ENCODE measurements at regions not wholly inside any gene's neighbourhood (a gene's known extent, or its start where the extent isn't known, plus 50 kb on each side); places are given as distances from the start of the nearest gene placed in this dataset.
"Not testable (repeated sequence)": the region's sequence is repeated elsewhere in the genome, so short reads cannot be mapped to it uniquely, and the experiment has no call there.

DNA sequence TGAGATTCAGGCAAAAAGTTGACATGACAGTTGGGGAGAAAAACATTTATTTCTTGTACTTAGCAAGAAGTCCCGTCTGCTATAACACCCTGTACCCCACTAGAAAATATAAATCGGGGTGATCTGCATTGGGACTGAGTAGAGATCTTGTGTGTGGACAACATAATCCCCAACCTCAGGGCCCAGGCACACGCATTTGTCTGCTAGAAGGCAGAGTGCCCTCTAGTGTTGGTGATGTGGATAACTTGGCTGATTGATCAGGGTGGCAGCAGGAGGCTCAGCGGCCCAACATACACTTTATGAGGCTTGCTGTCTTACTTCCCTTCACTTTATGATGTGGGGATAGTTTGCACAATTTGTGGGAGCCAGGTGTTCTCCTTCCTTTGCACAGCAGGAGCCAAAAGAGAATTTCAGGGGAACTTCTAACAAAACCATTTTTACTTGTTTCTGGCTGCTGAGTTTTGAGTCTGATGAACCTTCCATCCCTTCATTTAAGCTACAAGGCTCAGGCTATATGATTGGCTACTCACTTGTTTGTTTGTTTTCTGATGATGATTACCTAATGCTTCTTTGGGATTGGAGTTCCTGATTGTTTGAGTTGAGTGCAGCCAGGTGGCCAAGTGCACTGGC lies 263.2 kb downstream of the DMAC1 start:
- peak; percentile 57 for DNase-seq

DNA sequence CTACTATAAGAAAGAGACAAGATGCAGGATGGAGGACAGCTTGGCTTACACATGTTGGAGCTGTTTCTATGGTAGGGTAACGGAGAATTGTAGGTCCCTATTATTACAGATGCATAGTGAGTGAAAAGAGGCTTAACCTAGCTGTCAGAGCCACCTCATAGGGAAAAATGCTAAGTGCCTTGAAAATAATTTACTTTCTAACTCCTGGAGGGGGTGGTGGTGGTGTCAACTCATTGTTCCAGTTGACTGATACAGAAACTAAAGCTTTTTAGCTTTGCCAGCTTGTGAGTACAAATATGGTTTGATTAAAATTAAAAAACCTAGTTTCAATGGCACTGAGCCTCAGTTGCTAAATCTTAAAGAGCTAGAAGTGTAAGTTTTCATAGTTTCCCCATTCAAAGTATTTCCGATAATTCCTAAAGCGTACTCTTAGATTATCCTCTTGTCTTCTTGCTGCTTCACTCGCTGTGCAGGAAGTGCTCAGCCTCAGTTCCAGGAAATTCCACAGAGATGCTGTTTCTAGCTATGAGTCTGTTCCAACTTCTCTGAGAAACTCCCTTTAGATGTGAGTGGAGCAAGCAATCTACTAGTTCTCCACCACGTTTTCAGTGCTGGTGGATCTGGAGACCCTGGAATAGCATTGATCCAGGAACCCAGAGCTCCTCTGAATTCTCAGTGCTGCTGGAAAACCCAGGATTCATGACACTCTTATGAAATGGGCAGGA lies 265.2 kb downstream of the DMAC1 start:
- DNase-seq = no peak

- DNase-seq = no peak
These were observed 266.0 kb downstream of the DMAC1 start for GRCh38 chr9:7533376-7534090.

DNA sequence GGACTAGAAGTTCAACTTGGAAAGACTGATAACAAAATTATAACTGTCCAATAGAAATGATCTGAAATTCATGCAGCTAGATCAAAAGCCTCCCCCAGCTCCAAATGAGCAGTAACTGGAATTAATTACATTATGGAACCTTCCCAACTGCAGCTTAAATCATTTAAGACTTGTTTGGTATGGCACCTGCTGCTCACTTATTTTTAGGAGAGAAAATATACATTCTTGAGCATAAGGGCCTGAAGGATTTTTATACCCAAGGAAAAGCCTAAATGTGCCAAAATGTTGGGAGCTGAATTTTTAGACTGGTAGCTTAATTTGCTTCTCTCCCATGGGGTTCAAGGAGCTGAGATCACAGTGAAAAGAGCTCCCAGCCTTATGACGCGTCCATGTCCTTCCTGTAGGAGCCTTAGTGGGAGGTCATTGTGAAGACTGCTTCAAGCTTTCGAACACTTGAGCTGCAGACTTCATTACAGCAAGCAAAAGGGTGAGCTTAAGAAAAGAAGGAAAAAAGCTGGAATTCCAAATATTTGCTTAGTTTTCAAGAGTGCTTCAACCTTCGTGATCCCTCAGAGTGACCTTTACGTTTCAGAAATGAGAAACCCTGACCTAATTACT lies 276.0 kb downstream of the DMAC1 start:
- no peak for DNase-seq

GRCh38 chr9:7520396-7520795 lies 279.2 kb downstream of the DMAC1 start:
- DNase-seq = no peak

DNA sequence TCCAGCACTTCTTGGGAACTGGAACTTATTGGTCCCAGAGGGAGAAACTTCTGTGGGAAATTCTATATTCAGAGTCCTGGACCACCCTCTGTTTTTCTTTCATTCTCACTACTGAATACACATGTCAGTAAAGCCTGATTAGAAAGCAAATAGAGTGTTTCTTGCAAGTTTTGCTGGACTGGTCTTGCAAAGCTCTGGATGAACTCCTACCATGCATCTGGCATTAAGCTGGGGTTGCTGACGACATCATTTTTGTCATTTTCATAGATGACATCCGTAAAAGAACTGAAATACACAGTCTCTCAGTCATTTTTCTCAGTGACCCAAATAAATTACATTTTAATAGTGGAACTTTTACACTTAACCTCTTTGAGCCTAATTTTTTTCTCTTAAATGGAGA lies 283.2 kb downstream of the DMAC1 start:
- no peak for DNase-seq

- no peak for DNase-seq
These were observed 289.4 kb downstream of the DMAC1 start for GRCh38 chr9:7510199-7510598.

GRCh38 chr9:7509576-7510145 lies 289.9 kb downstream of the DMAC1 start:
- DNase-seq = no peak

DNA sequence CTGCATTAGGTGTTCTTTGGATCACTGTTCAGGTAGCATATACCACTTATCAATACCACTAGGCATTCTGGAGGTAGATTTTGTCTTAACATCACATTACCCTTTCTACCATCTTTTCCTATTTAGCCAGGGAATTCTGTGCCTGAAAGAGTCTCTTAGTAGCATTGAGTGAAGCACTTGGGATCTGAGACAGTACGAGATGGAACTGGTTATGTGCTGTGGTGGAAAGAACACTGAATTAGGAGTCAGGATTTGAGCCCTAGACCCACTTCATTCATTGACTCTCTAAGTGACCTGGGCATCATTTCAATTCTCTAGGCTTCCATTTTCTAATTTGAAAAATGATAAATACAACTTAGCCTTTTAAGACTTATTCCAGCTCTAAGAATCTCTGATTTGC lies 291.1 kb downstream of the DMAC1 start:
- no peak for DNase-seq

- no peak for DNase-seq
These were observed 291.9 kb downstream of the DMAC1 start for GRCh38 chr9:7507566-7508270.

GRCh38 chr9:7507026-7507425 lies 292.6 kb downstream of the DMAC1 start:
- no peak for DNase-seq

- no peak for DNase-seq
These were observed 299.1 kb downstream of the DMAC1 start for GRCh38 chr9:7500521-7500920.

DNA sequence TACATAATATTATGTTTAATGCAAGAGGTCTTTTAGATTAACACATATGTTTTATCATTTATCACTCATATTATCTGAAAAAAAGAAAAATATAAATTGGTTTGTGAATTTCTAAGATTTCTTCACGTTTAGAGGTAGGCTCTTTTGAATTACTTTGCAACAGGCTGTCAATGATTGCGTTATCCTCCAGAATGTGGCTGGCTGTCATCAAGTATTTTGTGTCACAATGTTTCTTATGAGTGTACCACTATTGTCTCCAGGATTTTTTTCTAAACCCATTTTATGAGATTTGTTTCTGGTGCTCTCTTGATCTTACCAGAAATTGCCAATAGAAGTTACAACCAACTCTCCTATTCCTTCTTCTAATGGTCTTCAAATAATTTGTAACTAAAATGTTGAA lies 307.9 kb downstream of the DMAC1 start:
- no peak for DNase-seq

- DNase-seq = no peak
These were observed 309.1 kb downstream of the DMAC1 start for GRCh38 chr9:7490317-7491108.

DNA sequence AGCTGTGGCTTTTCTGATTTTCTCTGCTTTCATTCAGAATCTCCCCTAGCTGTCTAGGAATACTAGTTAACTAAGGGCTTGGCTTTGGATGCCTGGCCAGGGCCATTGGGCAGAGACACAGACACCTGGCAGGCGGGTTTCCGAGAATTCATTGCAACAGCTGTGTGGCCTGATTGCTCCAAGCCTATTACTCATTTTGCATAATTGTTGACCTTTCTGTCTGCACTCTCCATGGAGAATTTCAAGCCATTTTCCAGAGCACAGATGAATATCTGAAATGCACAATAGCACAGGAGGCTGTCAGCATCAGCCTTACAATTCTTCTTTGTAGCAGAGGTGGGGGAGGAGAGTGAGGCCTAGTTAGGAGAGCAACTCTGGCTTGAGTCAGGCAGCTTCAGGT lies 310.5 kb downstream of the DMAC1 start:
- DNase-seq = no peak

DNA sequence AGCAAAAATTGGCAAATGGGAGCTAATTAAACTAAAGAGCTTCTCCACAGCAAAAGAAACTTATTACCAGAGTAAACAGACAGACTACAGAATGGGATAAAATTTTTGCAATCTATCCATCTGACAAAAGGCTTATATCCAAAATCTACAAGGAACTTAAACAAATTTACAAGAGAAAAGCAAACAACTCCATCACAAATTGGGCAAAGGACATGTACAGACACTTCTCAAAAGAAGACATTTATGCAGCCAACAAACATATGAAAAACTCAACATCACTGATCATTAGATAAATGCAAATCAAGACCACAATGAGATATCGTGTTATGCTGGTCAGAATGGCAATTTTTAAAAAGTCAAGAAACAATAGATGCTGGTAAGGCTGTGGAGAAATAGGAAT lies 315.6 kb downstream of the DMAC1 start:
- not testable (repeated sequence) for DNase-seq

GRCh38 chr9:7481570-7481969 lies 318.0 kb downstream of the DMAC1 start:
- no peak for DNase-seq

GRCh38 chr9:7479300-7479699 lies 320.3 kb downstream of the DMAC1 start:
- DNase-seq = no peak

DNA sequence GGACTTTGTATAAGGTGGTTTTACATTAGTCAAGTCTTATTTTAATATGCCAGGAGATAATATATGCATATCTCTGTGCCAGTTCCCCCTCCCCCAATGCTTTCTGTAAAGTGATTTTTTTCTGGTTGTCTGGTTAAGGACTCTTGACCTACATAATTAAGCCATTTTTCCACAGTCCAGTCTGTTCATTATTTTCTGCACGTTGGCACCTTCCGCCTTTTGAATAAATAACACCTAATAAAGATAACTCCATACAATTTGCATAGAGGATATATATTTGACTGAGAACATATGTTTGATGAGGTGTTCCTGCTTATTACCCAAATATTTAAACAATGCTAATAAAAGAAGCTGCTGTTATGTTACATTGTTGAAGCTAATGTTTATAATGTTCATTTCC lies 320.9 kb downstream of the DMAC1 start:
- no peak for DNase-seq

- no peak for DNase-seq
These were observed 332.4 kb downstream of the DMAC1 start for GRCh38 chr9:7467186-7467585.

DNA sequence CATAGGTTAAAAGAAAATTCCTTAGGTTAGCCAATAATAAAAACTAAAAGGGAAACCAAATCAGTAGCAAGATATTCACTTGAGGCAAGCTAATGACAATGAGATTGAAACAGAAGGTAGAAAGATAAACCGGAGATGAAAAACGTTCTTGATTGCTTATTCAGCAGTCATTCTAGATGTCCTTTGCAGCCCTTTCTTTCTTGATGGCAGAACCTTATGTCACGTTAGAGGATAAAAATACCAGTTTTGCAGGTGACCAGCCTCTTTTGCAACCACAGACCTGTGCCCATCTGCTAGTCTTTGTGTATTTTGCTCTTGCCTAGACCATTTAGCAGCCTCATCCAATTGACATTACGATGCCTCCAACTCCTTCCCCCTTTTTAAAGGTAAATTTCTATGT lies 337.8 kb downstream of the DMAC1 start:
- DNase-seq = no peak
